Peyer's patch (tissue), 4 donors: ENCODE measurements at regions not wholly inside any gene's neighbourhood (a gene's known extent, or its start where the extent isn't known, plus 50 kb on each side); places are given as distances from the start of the nearest gene placed in this dataset.

Experiments used
- DNase-seq, 3 donors: peaks; one replicate each; pipeline ENCODE4 v3.0.0-alpha.2; 2017 to 2019
- H3K27ac ChIP-seq, 4 donors: fragments of 200-600 bp; sonication (generic); one replicate each; pipeline ENCODE4 v1.5.1; 2016 to 2019
- H3K27me3 ChIP-seq, 2 donors: fragments of 200-600 bp; sonication (generic); one replicate each; pipeline ENCODE4 v1.5.1; 2019
- H3K36me3 ChIP-seq, 3 donors: fragments of 200-600 bp; sonication (generic); one replicate each; pipeline ENCODE4 v1.5.1; 2016 to 2019
- H3K4me1 ChIP-seq, 4 donors: fragments of 200-600 bp; sonication (generic); one replicate each; pipeline ENCODE4 v1.5.1; 2016 to 2019
- H3K4me3 ChIP-seq, 4 donors: fragments of 200-600 bp; sonication (generic); 1 replicate in 3 of 4; 2 replicates in 1 of 4; pipeline ENCODE4 v1.5.1; 2016 to 2019; ENCODE audit warnings: mild to moderate bottlenecking in 1 of 4
- H3K9me3 ChIP-seq, 4 donors: fragments of 200-600 bp; sonication (generic); one replicate each; pipeline ENCODE4 v1.5.1; 2016 to 2019; ENCODE audit warnings: mild to moderate bottlenecking in 1 of 4
- POLR2A ChIP-seq, 2 donors: fragments of 450-650 bp; IDR thresholded peaks; one replicate each; pipeline ENCODE4 v1.5.1; 2017; ENCODE audit warnings: antibody characterized with exemption in 2 of 2, mild to moderate bottlenecking in 2 of 2, moderate library complexity in 2 of 2
- TF ChIP-seq, protein P1 (sequence below), 6 experiments: fragments of 450-650 bp in 4 of 6; fragments of 200-600 bp in 2 of 6; sonication (generic) in 1 of 6; IDR thresholded peaks; one replicate each; pipeline ENCODE4 v1.5.1; 2017 to 2019; ENCODE audit warnings: antibody characterized with exemption in 6 of 6, mild to moderate bottlenecking in 3 of 6, moderate library complexity in 1 of 6

GRCh38 chr20:61161726-61162390, 90.2 kb upstream of the CDH4 start:
- Histone ChIP-seq H3K4me1 (no peaks in the 10 kb centered on the region), H3K36me3 (no peaks in the 10 kb centered on the region), H3K27me3 (no peaks in the 10 kb centered on the region), H3K4me3 (no peak overlapping the region), H3K9me3 (no peaks in the 10 kb centered on the region), H3K27ac (no peak overlapping the region)
- no peak for DNase-seq
- TF ChIP-seq, protein P1, sequence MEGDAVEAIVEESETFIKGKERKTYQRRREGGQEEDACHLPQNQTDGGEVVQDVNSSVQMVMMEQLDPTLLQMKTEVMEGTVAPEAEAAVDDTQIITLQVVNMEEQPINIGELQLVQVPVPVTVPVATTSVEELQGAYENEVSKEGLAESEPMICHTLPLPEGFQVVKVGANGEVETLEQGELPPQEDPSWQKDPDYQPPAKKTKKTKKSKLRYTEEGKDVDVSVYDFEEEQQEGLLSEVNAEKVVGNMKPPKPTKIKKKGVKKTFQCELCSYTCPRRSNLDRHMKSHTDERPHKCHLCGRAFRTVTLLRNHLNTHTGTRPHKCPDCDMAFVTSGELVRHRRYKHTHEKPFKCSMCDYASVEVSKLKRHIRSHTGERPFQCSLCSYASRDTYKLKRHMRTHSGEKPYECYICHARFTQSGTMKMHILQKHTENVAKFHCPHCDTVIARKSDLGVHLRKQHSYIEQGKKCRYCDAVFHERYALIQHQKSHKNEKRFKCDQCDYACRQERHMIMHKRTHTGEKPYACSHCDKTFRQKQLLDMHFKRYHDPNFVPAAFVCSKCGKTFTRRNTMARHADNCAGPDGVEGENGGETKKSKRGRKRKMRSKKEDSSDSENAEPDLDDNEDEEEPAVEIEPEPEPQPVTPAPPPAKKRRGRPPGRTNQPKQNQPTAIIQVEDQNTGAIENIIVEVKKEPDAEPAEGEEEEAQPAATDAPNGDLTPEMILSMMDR (IDR thresholded peaks at IDR 0.05): no peak
- TF ChIP-seq POLR2A (IDR thresholded peaks at IDR 0.05): no peak

DNA sequence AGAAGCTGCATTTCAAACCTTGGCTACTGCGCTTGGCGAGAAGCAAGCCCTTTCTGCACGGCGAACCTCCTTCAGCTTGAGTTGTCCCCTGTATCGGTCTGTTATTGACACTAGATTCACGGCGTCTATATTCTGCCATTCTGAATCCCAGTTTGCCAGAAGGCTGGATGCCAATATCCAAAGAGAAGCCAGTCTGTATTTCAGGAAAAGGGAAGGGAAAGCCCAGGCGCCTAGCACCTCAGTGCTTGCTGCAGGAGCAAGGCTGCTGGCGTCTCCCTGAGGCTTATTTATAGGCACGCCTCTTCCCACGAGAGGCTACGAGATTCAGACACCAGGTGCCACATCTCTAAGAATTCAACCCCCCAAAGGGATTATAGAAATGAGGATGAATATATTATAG, 89.6 kb upstream of the CDH4 start:
- no peak overlapping the region for H3K27ac ChIP-seq
- H3K36me3 ChIP-seq: no peaks in the 10 kb centered on the region
- no peaks in the 10 kb centered on the region for H3K9me3 ChIP-seq
- no peak overlapping the region for H3K4me3 ChIP-seq
- no peaks in the 10 kb centered on the region for H3K27me3 ChIP-seq
- DNase-seq: no peak
- H3K4me1 ChIP-seq: no peaks in the 10 kb centered on the region
- TF ChIP-seq, protein P1 (IDR thresholded peaks at IDR 0.05): no peak
- TF ChIP-seq POLR2A (IDR thresholded peaks at IDR 0.05): no peak

DNA sequence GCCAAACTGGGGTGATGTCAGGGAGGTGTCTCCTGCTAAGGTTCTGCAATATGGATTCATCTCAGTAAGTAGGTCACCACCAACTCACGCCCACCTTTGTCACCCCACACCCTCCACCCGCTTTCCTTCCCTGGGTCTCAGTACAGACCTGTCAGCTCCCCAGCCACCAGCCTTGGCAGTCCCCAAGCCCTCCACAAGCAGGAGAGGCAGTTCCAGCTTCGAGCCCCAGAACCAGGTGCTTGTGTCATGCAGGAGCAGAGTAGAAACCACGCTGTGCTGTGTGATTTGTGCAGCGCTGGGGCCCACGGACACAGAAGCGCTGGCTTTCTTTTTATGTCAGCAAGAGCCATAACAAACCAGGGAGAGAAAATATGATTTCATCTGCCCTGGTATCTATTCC, 89.0 kb upstream of the CDH4 start:
- Histone ChIP-seq H3K4me3 (no peak overlapping the region), H3K36me3 (no peaks in the 10 kb centered on the region), H3K27ac (no peak overlapping the region), H3K9me3 (no peaks in the 10 kb centered on the region), H3K27me3 (no peaks in the 10 kb centered on the region), H3K4me1 (no peaks in the 10 kb centered on the region)
- DNase-seq: no peak
- no peak for TF ChIP-seq POLR2A (IDR thresholded peaks at IDR 0.05)
- TF ChIP-seq, protein P1 (IDR thresholded peaks at IDR 0.05): no peak

DNA sequence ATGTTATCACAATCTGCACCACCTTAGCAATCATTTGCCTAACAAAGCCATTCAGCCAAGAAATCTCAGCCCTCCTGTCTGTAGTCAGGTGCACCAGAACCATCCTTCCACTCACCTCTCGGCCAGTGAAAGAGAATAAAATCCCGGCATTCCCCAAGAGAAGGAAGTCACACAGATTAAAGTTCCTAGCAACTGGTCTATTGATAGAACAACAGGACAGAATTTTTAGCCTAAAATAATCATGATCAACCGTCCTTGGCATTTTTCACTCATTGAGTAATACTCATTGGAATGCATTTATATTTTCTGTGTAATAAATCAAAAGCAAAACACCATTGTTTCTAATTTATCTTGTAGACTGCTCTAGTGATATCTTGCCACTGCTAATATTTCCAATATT, 85.7 kb upstream of the CDH4 start:
- DNase-seq: no peak
- TF ChIP-seq, protein P1 (IDR thresholded peaks at IDR 0.05): no peak
- TF ChIP-seq POLR2A (IDR thresholded peaks at IDR 0.05): no peak
- Histone ChIP-seq H3K9me3 (no peaks in the 10 kb centered on the region), H3K36me3 (no peaks in the 10 kb centered on the region), H3K4me1 (no peaks in the 10 kb centered on the region), H3K27me3 (no peaks in the 10 kb centered on the region), H3K27ac (no peak overlapping the region), H3K4me3 (no peak overlapping the region)

DNA sequence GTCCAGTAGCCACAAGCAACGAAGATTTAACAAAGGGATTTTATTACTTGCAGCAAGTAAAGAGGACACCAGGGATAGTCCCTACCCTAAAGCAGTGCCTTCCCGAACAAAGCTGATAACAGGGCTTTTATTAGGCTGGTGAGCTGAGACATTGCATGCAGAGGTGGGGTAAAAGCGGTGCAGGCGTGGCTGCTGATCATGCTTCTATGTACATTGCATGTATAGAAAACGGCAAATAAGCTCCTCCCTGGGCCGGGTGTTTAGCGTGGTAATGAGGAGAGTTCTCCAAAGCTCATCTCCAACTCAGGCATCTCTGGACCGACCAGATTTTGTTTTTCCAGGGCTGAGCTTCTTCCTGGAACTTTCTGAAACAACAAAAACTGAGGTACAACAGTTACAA, 83.5 kb upstream of the CDH4 start:
- no peak for TF ChIP-seq POLR2A (IDR thresholded peaks at IDR 0.05)
- TF ChIP-seq, protein P1 (IDR thresholded peaks at IDR 0.05): no peak
- no peak overlapping the region for H3K4me3 ChIP-seq
- H3K27me3 ChIP-seq: no peaks in the 10 kb centered on the region
- H3K27ac ChIP-seq: no peak overlapping the region
- H3K4me1 ChIP-seq: no peaks in the 10 kb centered on the region
- H3K36me3 ChIP-seq: no peaks in the 10 kb centered on the region
- DNase-seq: no peak
- no peaks in the 10 kb centered on the region for H3K9me3 ChIP-seq

GRCh38 chr20:61169874-61170273, 82.2 kb upstream of the CDH4 start:
- TF ChIP-seq, protein P1 (IDR thresholded peaks at IDR 0.05): no peak
- H3K27ac ChIP-seq: no peak overlapping the region
- H3K27me3 ChIP-seq: no peaks in the 10 kb centered on the region
- H3K9me3 ChIP-seq: no peaks in the 10 kb centered on the region
- no peak overlapping the region for H3K4me3 ChIP-seq
- no peaks in the 10 kb centered on the region for H3K36me3 ChIP-seq
- DNase-seq: no peak
- no peaks in the 10 kb centered on the region for H3K4me1 ChIP-seq
